Upper lobe of right lung (tissue), 1 donor: ENCODE measurements at regions not wholly inside any gene's neighbourhood (a gene's known extent, or its start where the extent isn't known, plus 50 kb on each side); places are given as distances from the start of the nearest gene placed in this dataset.

Experiments used
- ATAC-seq: fragments of 200-7000 bp; cut with Tn5 transposase; one replicate; pipeline ENCODE4 v1.9.1; 2020; ENCODE audit warnings: mild to moderate bottlenecking, moderate library complexity
- DNase-seq: peaks from one replicate; pipeline ENCODE4 v3.0.0-alpha.2; 2020
- H3K27ac ChIP-seq: fragments of 200-600 bp; one replicate; pipeline ENCODE4 v1.8.0; 2022
- H3K27me3 ChIP-seq: fragments of 200-600 bp; one replicate; pipeline ENCODE4 v1.8.0; 2022; ENCODE audit warnings: mild to moderate bottlenecking
- H3K36me3 ChIP-seq: fragments of 200-600 bp; one replicate; pipeline ENCODE4 v1.8.0; 2022
- H3K4me1 ChIP-seq: fragments of 200-600 bp; one replicate; pipeline ENCODE4 v1.8.0; 2022
- H3K4me3 ChIP-seq: fragments of 200-600 bp; one replicate; pipeline ENCODE4 v1.8.0; 2022; ENCODE audit warnings: mild to moderate bottlenecking
- H3K9me3 ChIP-seq: fragments of 200-600 bp; one replicate; pipeline ENCODE4 v1.8.0; 2022
- CTCF ChIP-seq: fragments of 200-600 bp; IDR thresholded peaks from one replicate; pipeline ENCODE4 v1.8.0; 2022; ENCODE audit warnings: antibody characterized with exemption
- intact Hi-C: fragments of 100-400 bp; cut with DNase I; formaldehyde crosslinking; loops from one replicate; pipeline ENCODE4 v1.11.0; 2022
- donor health status: DM: no; HTN: yes; CAD: no; lungs with severe emphysema.

GRCh38 chr2:194553980-194554379 is 1103.0 kb upstream of the SLC39A10 start:
- no peaks in the 10 kb centered on the region for H3K36me3 ChIP-seq
- no peak overlapping the region for H3K4me3 ChIP-seq
- no peak for TF ChIP-seq CTCF
- H3K4me1 ChIP-seq: no peaks in the 10 kb centered on the region
- no peaks in the 10 kb centered on the region for H3K27me3 ChIP-seq
- no peaks in the 10 kb centered on the region for H3K9me3 ChIP-seq
- DNase-seq (no peak), ATAC-seq (no peak)
- intact Hi-C loops: no loop called here
- H3K27ac ChIP-seq: no peak overlapping the region

GRCh38 chr2:194550702-194551101 is 1106.3 kb upstream of the SLC39A10 start:
- H3K4me1 ChIP-seq: no peaks in the 10 kb centered on the region
- intact Hi-C loops: no loop called here
- no peak for ATAC-seq
- no peak for TF ChIP-seq CTCF
- H3K4me3 ChIP-seq: no peak overlapping the region
- no peaks in the 10 kb centered on the region for H3K9me3 ChIP-seq
- no peaks in the 10 kb centered on the region for H3K36me3 ChIP-seq
- no peak overlapping the region for H3K27ac ChIP-seq
- H3K27me3 ChIP-seq: no peaks in the 10 kb centered on the region
- DNase-seq: no peak

GRCh38 chr2:194549387-194549786 is 1107.6 kb upstream of the SLC39A10 start:
- Histone ChIP-seq H3K4me1 (no peaks in the 10 kb centered on the region), H3K9me3 (no peaks in the 10 kb centered on the region), H3K27me3 (no peaks in the 10 kb centered on the region), H3K36me3 (no peaks in the 10 kb centered on the region), H3K27ac (no peak overlapping the region), H3K4me3 (no peak overlapping the region)
- ATAC-seq: no peak
- intact Hi-C loops: no loop called here
- no peak for TF ChIP-seq CTCF
- DNase-seq: no peak

GRCh38 chr2:194545978-194546377 is 1111.0 kb upstream of the SLC39A10 start:
- H3K27ac ChIP-seq: no peak overlapping the region
- intact Hi-C loops: no loop called here
- no peak for DNase-seq
- no peaks in the 10 kb centered on the region for H3K27me3 ChIP-seq
- no peaks in the 10 kb centered on the region for H3K4me1 ChIP-seq
- TF ChIP-seq CTCF: peak; percentile 26
- ATAC-seq: no peak
- no peaks in the 10 kb centered on the region for H3K9me3 ChIP-seq
- no peak overlapping the region for H3K4me3 ChIP-seq
- H3K36me3 ChIP-seq: no peaks in the 10 kb centered on the region

GRCh38 chr2:194539425-194539824 is 1117.6 kb upstream of the SLC39A10 start:
- Histone ChIP-seq H3K4me1 (no peaks in the 10 kb centered on the region), H3K4me3 (no peak overlapping the region), H3K9me3 (no peaks in the 10 kb centered on the region), H3K36me3 (no peaks in the 10 kb centered on the region), H3K27ac (no peak overlapping the region), H3K27me3 (no peaks in the 10 kb centered on the region)
- no peak for DNase-seq
- no peak for ATAC-seq
- no peak for TF ChIP-seq CTCF
- intact Hi-C loops: no loop called here

- no peaks in the 10 kb centered on the region for H3K4me1 ChIP-seq
- no peaks in the 10 kb centered on the region for H3K36me3 ChIP-seq
- ATAC-seq (no peak), DNase-seq (no peak)
- no peaks in the 10 kb centered on the region for H3K27me3 ChIP-seq
- TF ChIP-seq CTCF: no peak
- H3K4me3 ChIP-seq: no peak overlapping the region
- intact Hi-C loops: no loop called here
- no peaks in the 10 kb centered on the region for H3K9me3 ChIP-seq
- no peak overlapping the region for H3K27ac ChIP-seq
Measured at GRCh38 chr2:194526121-194526520, 1130.9 kb upstream of the SLC39A10 start.
